ENCODE measurements at regions not wholly inside any gene's neighbourhood (a gene's known extent, or its start where the extent isn't known, plus 50 kb on each side); places are given as distances from the start of the nearest gene placed in this dataset.

GRCh38 chr15:88748651-88749050 lies 54.6 kb upstream of the ACAN start:
- no peak overlapping the region for H2AK9ac ChIP-seq (replicated peaks; ENCODE audit: low read depth, low read length, poor library complexity)
- no peak overlapping the region for H2BK20ac ChIP-seq (ENCODE audit: low read depth, low read length)
- no peak overlapping the region for H2BK5ac ChIP-seq (ENCODE audit: low read depth, low read length, poor library complexity, severe bottlenecking)
- DNase-seq (no peak), ATAC-seq (ENCODE audit: low read depth) (no peak)
- 0 out of 2 replicates have a peak, but pooled peaks cover 5% of the 10 kb centered on the region for H3K9me1 ChIP-seq (ENCODE audit: insufficient read depth, low read length)
- peaks cover 6% of the 10 kb centered on the region for H3K4me1 ChIP-seq (ENCODE audit: control insufficient read depth, insufficient read depth, low read length)
- no peak overlapping the region for H3K4me3 ChIP-seq (ENCODE audit: insufficient read depth, low read depth, low read length)
- in situ Hi-C loops (cut with MboI; ENCODE audit: low sequenced_read_pairs) (no loop called here), dilution Hi-C loops (cut with HindIII; ENCODE audit: low sequenced_read_pairs, unreplicated experiment) (no loop called here), intact Hi-C loops (cut with micrococcal nuclease) (no loop called here)
- no peak overlapping the region for H4K8ac ChIP-seq (ENCODE audit: low read depth in 2 of 2, low read length in 2 of 2)
- H3K56ac ChIP-seq (ENCODE audit: extremely low read depth, insufficient read depth, low read length), result no peak overlapping the region
- no peak overlapping the region; the same call in 2 of the 3 replicates for H2BK15ac ChIP-seq (ENCODE audit: low read depth, low read length)
- no peak overlapping the region for H4K5ac ChIP-seq (ENCODE audit: low read depth, low read length)
- H3K27me3 ChIP-seq (ENCODE audit: control insufficient read depth, insufficient read depth, low read length), result peaks cover 12% of the 10 kb centered on the region
- H3K27ac ChIP-seq (ENCODE audit: insufficient read depth, low read length), result no peak overlapping the region
- H3K36me3 ChIP-seq (ENCODE audit: control insufficient read depth, insufficient read depth, low read length), result no peaks in the 10 kb centered on the region
- WGBS, 2 experiments (ENCODE audit: extremely low coverage in 2 of 2, insufficient read length in 1 of 2), result no CpG with 5 or more reads among the region's 2 CpGs
- TF ChIP-seq POLR2A (IDR thresholded peaks at IDR 0.05; ENCODE audit: low read depth, low read length) (no peak), MAFK (IDR thresholded peaks at IDR 0.05; ENCODE audit: low read depth, low read length) (no peak), USF2 (IDR thresholded peaks at IDR 0.05; ENCODE audit: low read depth, low read length) (no peak)
- H3K4me2 ChIP-seq (ENCODE audit: low read depth, low read length), result no peak overlapping the region
- H3K9me3 ChIP-seq (ENCODE audit: control insufficient read depth, insufficient read depth, low read length), result no peaks in the 10 kb centered on the region
- H3K18ac ChIP-seq (ENCODE audit: low read depth, low read length), result no peak overlapping the region
- ChIA-PET POLR2A (ENCODE audit: unreplicated experiment) (no interaction called here), CTCF (interaction anchor here (0.6 kb wide), 1 partner anchor 436 kb away, joined by 3 read pairs; no protein-coding TSS in a partner anchor)
- H3K23ac ChIP-seq (ENCODE audit: low read depth, low read length), result no peak overlapping the region
- H3K14ac ChIP-seq (replicated peaks; ENCODE audit: low read depth, low read length), result no peak overlapping the region
- H3K4ac ChIP-seq (ENCODE audit: low read depth, low read length), result no peak overlapping the region
- H3K79me1 ChIP-seq (ENCODE audit: low read depth in 1 of 2, low read length in 2 of 2), result no peaks in the 10 kb centered on the region
- H2BK120ac ChIP-seq (ENCODE audit: low read depth, low read length), result no peak overlapping the region
- H4K20me1 ChIP-seq (ENCODE audit: insufficient read depth, low read length), result no peaks in the 10 kb centered on the region
- H3K9ac ChIP-seq (ENCODE audit: low read depth, low read length), result no peak overlapping the region
- H2AFZ ChIP-seq (replicated peaks; ENCODE audit: low read length, poor library complexity), result no peak overlapping the region
- H2AK5ac ChIP-seq (ENCODE audit: low read depth, low read length), result no peak overlapping the region
- BruUV-seq (replicated peaks), result no TSS peak
- no peak overlapping the region for H4K91ac ChIP-seq (ENCODE audit: insufficient read depth, low read depth, low read length)

Measured in IMR-90 (cell line).